SK-N-MC (cell line): ENCODE measurements at regions not wholly inside any gene's neighbourhood (a gene's known extent, or its start where the extent isn't known, plus 50 kb on each side); places are given as distances from the start of the nearest gene placed in this dataset.

Experiments
- EZH2 ChIP-seq: fragments of 200-600 bp; sonication (generic); IDR thresholded peaks from one replicate; pipeline ENCODE4 v1.6.1; 2017; ENCODE audit warnings: antibody characterized with exemption
- POLR2AphosphoS5 ChIP-seq: IDR thresholded peaks from 2 replicates; pipeline ENCODE4 v1.6.1; 2012; ENCODE audit warnings: mild to moderate bottlenecking, low read depth, low read length, borderline replicate concordance

- no peak for TF ChIP-seq EZH2
- TF ChIP-seq POLR2AphosphoS5 = no peak
These were observed 113.6 kb upstream of the GADD45A start for GRCh38 chr1:67571406-67571805.
